RWPE2 (cell line): ENCODE measurements at regions not wholly inside any gene's neighbourhood (a gene's known extent, or its start where the extent isn't known, plus 50 kb on each side); places are given as distances from the start of the nearest gene placed in this dataset.

Source experiments
- ATAC-seq: fragments of 200-7000 bp; cut with Tn5 transposase; 3 replicates; pipeline ENCODE4 v1.9.1; 2021; ENCODE audit warnings: low read depth
- DNase-seq: peaks from one replicate; pipeline ENCODE4 v3.0.0-alpha.2; 2020; ENCODE audit warnings: low spot score
- H3K27ac ChIP-seq: fragments of 450-650 bp; 2 replicates; pipeline ENCODE4 v1.5.1; 2017; ENCODE audit warnings: mild to moderate bottlenecking; ENCODE audit not compliant: poor library complexity, severe bottlenecking
- H3K27me3 ChIP-seq: fragments of 250-450 bp; sonication (Bioruptor Pico); 2 replicates; pipeline ENCODE4 v1.5.1; 2021; ENCODE audit warnings: mild to moderate bottlenecking, moderate library complexity; ENCODE audit not compliant: insufficient read depth, poor library complexity, severe bottlenecking
- H3K36me3 ChIP-seq: fragments of 250-450 bp; sonication (Bioruptor Pico); 2 replicates; pipeline ENCODE4 v1.5.1; 2020; ENCODE audit warnings: low read depth, mild to moderate bottlenecking, moderate library complexity
- H3K4me1 ChIP-seq: fragments of 250-450 bp; sonication (Bioruptor Pico); 2 replicates; pipeline ENCODE4 v1.5.1; 2021; ENCODE audit warnings: mild to moderate bottlenecking, moderate library complexity; ENCODE audit not compliant: insufficient read depth, poor library complexity, severe bottlenecking
- H3K4me3 ChIP-seq: fragments of 250-450 bp; sonication (Bioruptor Pico); 2 replicates; pipeline ENCODE4 v1.5.1; 2021; ENCODE audit warnings: mild to moderate bottlenecking, moderate library complexity; ENCODE audit not compliant: severe bottlenecking
- H3K9me3 ChIP-seq: fragments of 250-450 bp; sonication (Bioruptor Pico); 2 replicates; pipeline ENCODE4 v1.5.1; 2021; ENCODE audit warnings: mild to moderate bottlenecking, moderate library complexity; ENCODE audit not compliant: severe bottlenecking
- TF ChIP-seq, protein P1 (sequence below): fragments of 450-650 bp; IDR thresholded peaks from one replicate; pipeline ENCODE4 v1.5.1; 2017; ENCODE audit warnings: mild to moderate bottlenecking, moderate library complexity; ENCODE audit not compliant: poor library complexity, severe bottlenecking

DNA sequence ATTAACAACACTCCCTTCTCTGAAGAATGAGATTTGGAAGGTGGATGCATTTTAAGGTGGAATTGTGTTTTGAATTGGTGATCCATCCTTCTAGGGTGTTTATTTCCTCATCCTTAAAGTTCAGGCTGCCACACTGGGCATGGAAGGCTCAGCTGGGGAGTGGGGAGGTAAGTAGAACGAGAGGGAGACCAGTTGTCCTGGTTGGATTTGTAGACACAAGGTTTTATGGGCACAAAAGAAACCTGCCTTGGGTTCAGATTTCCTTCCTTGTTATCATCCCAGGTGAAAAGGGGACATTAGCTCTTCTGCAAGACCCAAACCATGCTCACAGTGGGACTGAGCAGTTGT lies 101.0 kb upstream of the SIX3 start:
- ATAC-seq: no peak
- TF ChIP-seq, protein P1, sequence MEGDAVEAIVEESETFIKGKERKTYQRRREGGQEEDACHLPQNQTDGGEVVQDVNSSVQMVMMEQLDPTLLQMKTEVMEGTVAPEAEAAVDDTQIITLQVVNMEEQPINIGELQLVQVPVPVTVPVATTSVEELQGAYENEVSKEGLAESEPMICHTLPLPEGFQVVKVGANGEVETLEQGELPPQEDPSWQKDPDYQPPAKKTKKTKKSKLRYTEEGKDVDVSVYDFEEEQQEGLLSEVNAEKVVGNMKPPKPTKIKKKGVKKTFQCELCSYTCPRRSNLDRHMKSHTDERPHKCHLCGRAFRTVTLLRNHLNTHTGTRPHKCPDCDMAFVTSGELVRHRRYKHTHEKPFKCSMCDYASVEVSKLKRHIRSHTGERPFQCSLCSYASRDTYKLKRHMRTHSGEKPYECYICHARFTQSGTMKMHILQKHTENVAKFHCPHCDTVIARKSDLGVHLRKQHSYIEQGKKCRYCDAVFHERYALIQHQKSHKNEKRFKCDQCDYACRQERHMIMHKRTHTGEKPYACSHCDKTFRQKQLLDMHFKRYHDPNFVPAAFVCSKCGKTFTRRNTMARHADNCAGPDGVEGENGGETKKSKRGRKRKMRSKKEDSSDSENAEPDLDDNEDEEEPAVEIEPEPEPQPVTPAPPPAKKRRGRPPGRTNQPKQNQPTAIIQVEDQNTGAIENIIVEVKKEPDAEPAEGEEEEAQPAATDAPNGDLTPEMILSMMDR: no peak

DNA sequence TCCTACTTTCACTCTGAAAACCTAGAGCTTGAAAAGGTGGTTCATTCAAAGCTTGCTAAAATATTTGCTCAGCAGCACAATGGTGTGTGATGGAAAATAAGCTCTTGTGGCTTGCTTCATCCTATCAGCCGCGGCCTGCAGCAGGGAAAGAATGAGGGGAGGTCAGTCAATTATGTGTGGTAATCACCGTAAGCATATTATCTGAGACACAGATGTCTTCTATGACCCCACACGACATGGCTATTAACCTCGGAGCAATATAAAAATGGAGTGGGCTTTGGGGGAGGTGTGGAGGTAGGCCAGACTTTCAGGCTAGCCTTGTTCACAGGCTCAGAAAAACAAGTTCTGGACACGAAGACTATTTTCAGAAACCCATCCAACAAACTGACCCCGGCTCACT lies 98.4 kb upstream of the SIX3 start:
- TF ChIP-seq, protein P1: no peak
- Histone ChIP-seq H3K4me1 (no peaks in the 10 kb centered on the region), H3K36me3 (no peaks in the 10 kb centered on the region), H3K4me3 (no peak overlapping the region), H3K27me3 (no peaks in the 10 kb centered on the region), H3K9me3 (no peaks in the 10 kb centered on the region), H3K27ac (no peak overlapping the region)
- no peak for ATAC-seq
- no peak for DNase-seq

More for the DNA sequence above, 101.0 kb upstream of the SIX3 start:
- Histone ChIP-seq H3K27me3 (no peaks in the 10 kb centered on the region), H3K4me1 (no peaks in the 10 kb centered on the region), H3K9me3 (no peaks in the 10 kb centered on the region), H3K36me3 (no peaks in the 10 kb centered on the region), H3K4me3 (no peak overlapping the region), H3K27ac (no peak overlapping the region)
- no peak for DNase-seq

DNA sequence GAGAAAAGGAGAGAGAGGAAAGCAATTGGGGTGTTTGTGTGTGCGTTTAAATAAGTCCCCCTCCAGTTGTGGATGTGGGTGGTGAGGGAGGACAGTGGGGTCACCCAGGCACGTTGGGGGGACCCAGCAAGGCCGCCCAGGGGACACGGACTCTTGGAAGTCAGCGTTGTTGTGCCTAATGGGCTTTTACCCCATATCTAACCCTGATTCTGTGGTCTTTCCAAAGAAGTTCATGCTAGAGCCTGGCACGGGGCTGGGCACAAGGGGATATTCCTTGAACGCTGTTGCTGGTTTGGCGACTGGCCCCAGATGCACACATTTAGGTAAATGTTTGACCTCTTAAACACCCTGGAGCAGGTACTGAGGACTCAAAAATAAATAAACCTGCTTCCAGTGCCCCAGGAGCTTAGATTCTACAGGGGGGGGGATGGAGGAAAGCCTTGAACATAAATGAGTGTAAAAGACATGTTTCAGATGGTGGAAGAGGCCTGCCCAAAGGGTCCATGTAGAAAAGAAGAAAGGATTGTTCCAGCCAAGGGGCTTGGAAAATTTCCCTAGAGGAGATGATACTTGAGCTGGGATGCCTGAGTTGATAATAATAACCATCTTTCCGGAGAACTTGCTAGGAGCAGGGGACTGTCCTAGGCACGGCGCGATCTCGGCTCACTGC lies 97.7 kb upstream of the SIX3 start:
- no peaks in the 10 kb centered on the region for H3K9me3 ChIP-seq
- H3K27ac ChIP-seq: no peak overlapping the region
- DNase-seq (no peak), ATAC-seq (no peak)
- H3K27me3 ChIP-seq: no peaks in the 10 kb centered on the region
- no peaks in the 10 kb centered on the region for H3K4me1 ChIP-seq
- H3K4me3 ChIP-seq: no peak overlapping the region
- TF ChIP-seq, protein P1: no peak
- no peaks in the 10 kb centered on the region for H3K36me3 ChIP-seq

DNA sequence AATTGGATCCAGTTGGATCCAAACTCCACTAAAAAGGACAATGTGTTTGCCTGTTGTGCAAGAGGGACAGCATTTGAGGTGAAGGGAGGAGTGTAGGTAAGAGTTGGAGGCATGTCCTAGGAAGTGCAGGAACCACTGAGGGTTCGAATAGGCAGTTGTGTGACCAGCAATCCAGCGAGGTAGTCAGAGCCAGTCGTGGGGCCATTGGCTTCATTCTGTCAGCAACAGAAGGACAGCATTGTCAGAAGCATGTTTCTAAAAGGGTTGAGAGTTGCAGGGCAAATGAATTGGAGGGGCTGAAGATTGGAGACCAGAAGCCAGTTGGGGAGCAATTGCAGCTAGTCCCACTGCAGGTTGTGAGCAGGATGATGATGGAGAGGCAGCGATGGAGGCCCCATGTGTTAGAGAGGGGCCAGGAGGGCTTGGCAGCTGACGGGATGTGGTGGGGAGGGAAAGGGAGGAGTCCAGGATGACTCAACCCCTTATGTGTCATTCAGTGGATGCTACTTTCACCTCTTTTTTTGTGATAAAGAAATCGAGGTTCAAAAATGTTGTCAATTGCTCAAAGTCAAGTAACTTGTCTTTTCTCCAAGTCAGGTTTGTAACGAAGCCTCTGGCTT lies 96.7 kb upstream of the SIX3 start:
- no peak for DNase-seq

More for the DNA sequence above, 96.7 kb upstream of the SIX3 start:
- ATAC-seq: peak; percentile 36; the same call in 1 of the 3 replicates
- H3K4me1 ChIP-seq: no peaks in the 10 kb centered on the region
- TF ChIP-seq, protein P1: no peak
- peaks cover 3% of the 10 kb centered on the region for H3K27me3 ChIP-seq
- H3K36me3 ChIP-seq: no peaks in the 10 kb centered on the region
- no peak overlapping the region for H3K4me3 ChIP-seq
- H3K9me3 ChIP-seq: no peaks in the 10 kb centered on the region
- no peak overlapping the region for H3K27ac ChIP-seq
